NCI-H510A treated with DMSO at 0.1 percent for 48 hours (cell line): ENCODE measurements at regions not wholly inside any gene's neighbourhood (a gene's known extent, or its start where the extent isn't known, plus 50 kb on each side); places are given as distances from the start of the nearest gene placed in this dataset.
"Not testable (repeated sequence)": the region's sequence is repeated elsewhere in the genome, so short reads cannot be mapped to it uniquely, and the experiment has no call there.

Experiments
- DNase-seq: peaks from one replicate; lab custom pipeline; 2025; lab: John Stamatoyannopoulos, UW

- DNase-seq: no peak
These were observed 491.7 kb downstream of the SETD4 start for GRCh38 chr21:35568643-35569042.

GRCh38 chr21:35566874-35567273 lies 493.5 kb downstream of the SETD4 start:
- DNase-seq: no peak

- DNase-seq: no peak
These were observed 495.1 kb downstream of the SETD4 start for GRCh38 chr21:35565204-35565611.

GRCh38 chr21:35563885-35564451 lies 496.4 kb downstream of the SETD4 start:
- DNase-seq: no peak

- DNase-seq: no peak
These were observed 497.4 kb downstream of the SETD4 start for GRCh38 chr21:35562876-35563275.

- DNase-seq: no peak
These were observed 499.2 kb downstream of the SETD4 start for GRCh38 chr21:35561116-35561515.

- DNase-seq: no peak
These were observed 500.5 kb downstream of the SETD4 start for GRCh38 chr21:35559829-35560225.

GRCh38 chr21:35559128-35559828 lies 501.0 kb downstream of the SETD4 start:
- no peak for DNase-seq

- no peak for DNase-seq
These were observed 503.8 kb downstream of the SETD4 start for GRCh38 chr21:35556536-35556935.

- not testable (repeated sequence) for DNase-seq
These were observed 503.4 kb upstream of the RUNX1 start for GRCh38 chr21:35552483-35552882.

GRCh38 chr21:35548904-35549615 lies 500.0 kb upstream of the RUNX1 start:
- no peak for DNase-seq

- no peak for DNase-seq
These were observed 499.1 kb upstream of the RUNX1 start for GRCh38 chr21:35547946-35548774.

GRCh38 chr21:35543746-35544145 lies 494.6 kb upstream of the RUNX1 start:
- DNase-seq: no peak

- peak; percentile 63 for DNase-seq
These were observed 492.0 kb upstream of the RUNX1 start for GRCh38 chr21:35540950-35541638.

GRCh38 chr21:35538386-35538785 lies 489.3 kb upstream of the RUNX1 start:
- no peak for DNase-seq

- DNase-seq: no peak
These were observed 488.5 kb upstream of the RUNX1 start for GRCh38 chr21:35537604-35538003.

- DNase-seq: no peak
These were observed 484.8 kb upstream of the RUNX1 start for GRCh38 chr21:35533893-35534292.

GRCh38 chr21:35530766-35531165 lies 481.7 kb upstream of the RUNX1 start:
- no peak for DNase-seq

GRCh38 chr21:35529171-35529863 lies 480.2 kb upstream of the RUNX1 start:
- DNase-seq: no peak

- peak; percentile 22 for DNase-seq
These were observed 479.3 kb upstream of the RUNX1 start for GRCh38 chr21:35528116-35529042.
